GM19467 (cell line): ENCODE measurements at regions not wholly inside any gene's neighbourhood (a gene's known extent, or its start where the extent isn't known, plus 50 kb on each side); places are given as distances from the start of the nearest gene placed in this dataset.
"Not testable (repeated sequence)": the region's sequence is repeated elsewhere in the genome, so short reads cannot be mapped to it uniquely, and the experiment has no call there.

Experiments
- ATAC-seq: cut with Tn5 transposase; IDR thresholded peaks from one replicate; pipeline ENCODE4 v1.9.1; 2021; ENCODE audit warnings: mild to moderate bottlenecking, moderate library complexity; ENCODE audit not compliant: unreplicated experiment

- no peak for ATAC-seq
Observed at GRCh38 chr18:46226461-46226860, 122.3 kb downstream of the HAUS1 start.

GRCh38 chr18:46229641-46230040 is 125.5 kb downstream of the HAUS1 start:
- not testable (repeated sequence) for ATAC-seq

DNA sequence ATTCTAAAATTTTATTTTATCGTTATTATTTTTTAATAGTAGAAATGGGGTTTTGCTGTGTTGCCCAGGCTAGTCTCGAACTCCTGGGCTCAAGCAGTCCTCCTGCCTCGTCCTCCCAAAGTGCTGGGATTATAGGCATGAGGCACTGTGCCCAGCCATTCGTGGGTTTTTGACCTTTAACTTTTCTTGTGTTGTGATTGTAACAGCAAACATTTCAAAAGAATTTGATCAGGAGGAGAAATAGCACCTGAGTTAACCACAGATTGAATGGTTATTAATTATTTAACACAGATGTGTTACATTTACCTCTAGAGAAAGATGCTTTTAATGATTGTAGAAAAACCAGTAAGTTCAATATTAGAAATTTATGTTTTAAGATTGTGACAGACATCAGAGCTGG is 132.0 kb downstream of the HAUS1 start:
- ATAC-seq, result no peak

DNA sequence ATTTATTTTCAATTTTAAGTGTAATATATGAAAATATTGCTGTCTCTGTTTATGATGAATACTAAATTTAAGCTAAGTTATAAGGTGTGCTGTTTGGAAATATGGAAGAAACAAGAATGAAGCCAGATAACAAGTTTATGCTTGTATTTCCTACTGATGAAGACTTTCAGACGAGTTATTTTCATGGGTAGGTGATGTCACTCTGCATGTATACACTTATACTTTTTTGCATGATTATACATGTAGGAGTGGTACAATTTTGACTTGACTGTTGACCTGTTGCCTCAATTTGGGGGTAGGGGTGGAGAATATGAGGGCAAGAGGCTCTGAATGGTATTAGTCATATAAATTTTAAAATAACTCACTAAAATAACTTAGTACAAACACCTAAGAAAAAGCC is 133.7 kb downstream of the HAUS1 start:
- no peak for ATAC-seq

DNA sequence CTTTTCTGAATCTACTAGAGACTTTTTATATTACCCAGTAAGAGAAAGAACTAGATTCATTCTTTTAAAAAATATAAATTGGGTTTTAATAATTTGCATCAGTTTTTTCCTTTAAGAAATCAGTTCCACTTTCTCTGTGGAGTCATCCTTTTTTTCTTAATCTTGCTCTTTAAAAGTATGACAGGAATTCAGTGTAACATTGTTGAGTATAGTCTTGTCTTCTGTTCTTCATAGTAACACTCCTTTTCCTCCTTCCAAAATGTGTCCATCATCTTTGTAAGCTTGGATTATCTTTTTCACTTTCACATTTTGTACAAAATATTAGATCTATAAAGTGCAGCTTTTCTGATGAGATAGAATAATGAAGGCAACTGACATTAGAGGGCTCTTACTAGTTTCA is 135.4 kb downstream of the HAUS1 start:
- no peak for ATAC-seq

GRCh38 chr18:46239998-46240397 is 135.8 kb downstream of the HAUS1 start:
- no peak for ATAC-seq

- ATAC-seq, result not testable (repeated sequence)
Observed at GRCh38 chr18:46241393-46241792, 137.2 kb downstream of the HAUS1 start.

DNA sequence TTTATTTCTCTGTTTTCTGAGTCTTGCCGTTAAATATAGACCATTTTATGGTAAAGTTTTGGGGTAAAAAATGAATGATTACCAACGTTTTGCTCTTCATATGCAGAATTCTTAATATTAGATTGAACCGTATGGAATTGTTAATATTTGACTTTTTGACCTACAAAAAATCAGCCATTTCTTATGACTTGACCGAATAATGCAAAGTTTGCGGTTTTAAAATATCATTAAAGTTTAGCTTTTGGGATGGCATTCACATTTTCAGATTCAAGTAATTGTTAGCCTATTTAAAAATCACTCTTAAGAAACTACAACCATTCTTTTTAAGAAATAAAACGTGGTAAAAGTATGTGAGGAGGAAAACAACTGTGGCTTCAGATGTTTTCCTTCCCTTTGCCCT is 138.0 kb downstream of the HAUS1 start:
- ATAC-seq, result no peak

- ATAC-seq, result no peak
Observed at GRCh38 chr18:46243095-46243494, 138.9 kb downstream of the HAUS1 start.

- no peak for ATAC-seq
Observed at GRCh38 chr18:46243673-46244072, 139.5 kb downstream of the HAUS1 start.

- no peak for ATAC-seq
Observed at GRCh38 chr18:46246101-46246500, 141.9 kb downstream of the HAUS1 start.

GRCh38 chr18:46247942-46248341 is 143.8 kb downstream of the HAUS1 start:
- ATAC-seq, result no peak

- ATAC-seq, result peak; percentile 94
Observed at GRCh38 chr18:46250084-46250811, 146.1 kb downstream of the HAUS1 start.

DNA sequence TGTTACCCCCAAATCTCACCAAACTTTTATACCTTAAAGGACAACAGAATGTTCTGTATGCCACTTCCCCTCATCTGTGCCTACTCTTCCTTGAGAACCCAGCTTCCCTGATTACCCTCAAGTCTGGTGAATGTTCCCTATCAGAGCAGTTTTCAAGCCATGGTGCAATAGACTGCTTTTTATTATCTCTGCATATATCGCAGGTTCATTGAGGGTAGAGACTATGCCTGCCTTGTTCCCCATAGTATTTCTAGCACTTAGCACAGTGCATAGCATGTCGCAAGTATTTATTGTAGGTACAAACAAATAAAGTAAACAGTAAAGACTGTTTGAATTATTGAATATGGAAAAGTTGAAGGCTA is 146.6 kb downstream of the HAUS1 start:
- no peak for ATAC-seq

GRCh38 chr18:46252759-46253158 is 148.6 kb downstream of the HAUS1 start:
- no peak for ATAC-seq

DNA sequence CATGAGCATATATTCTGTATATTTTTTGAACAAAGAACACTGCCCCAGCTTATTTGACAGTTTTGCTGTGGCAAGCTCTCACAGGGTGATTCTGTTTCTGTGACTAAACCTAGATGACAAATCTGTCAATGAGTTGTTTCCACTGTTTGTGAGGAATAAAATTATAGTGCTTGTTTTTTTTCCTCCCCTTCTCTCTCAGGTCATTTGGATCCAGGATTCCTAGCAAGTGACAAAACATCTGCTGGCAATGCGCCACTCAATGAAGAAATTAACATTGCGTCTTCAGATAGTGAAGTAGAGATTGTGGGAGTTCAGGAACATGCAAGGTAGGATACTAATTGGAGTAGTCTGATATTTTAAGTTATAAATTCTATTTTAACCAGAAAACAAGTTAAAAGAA is 149.3 kb downstream of the HAUS1 start:
- ATAC-seq, result no peak

DNA sequence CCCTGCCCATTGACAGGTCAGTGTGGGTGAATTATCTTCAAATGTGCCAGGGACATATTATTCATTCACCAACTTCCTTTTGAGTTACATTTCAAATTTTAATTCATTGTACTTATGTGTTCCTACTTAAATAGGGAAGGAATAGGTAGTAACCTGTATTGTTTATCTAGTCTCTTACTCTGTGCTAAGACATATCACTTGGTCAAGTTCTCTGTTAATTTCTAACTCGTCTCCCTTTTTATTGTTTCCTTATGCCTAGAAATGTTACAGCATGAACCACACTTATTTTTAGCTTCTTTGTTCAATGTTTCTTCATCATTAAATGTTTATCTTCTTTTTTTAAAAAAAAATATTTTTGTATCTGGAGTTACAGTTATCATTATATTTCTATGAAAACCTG is 151.9 kb downstream of the HAUS1 start:
- ATAC-seq, result no peak

- no peak for ATAC-seq
Observed at GRCh38 chr18:46257366-46257765, 153.2 kb downstream of the HAUS1 start.

GRCh38 chr18:46260016-46260878 is 156.1 kb downstream of the HAUS1 start:
- ATAC-seq, result no peak

DNA sequence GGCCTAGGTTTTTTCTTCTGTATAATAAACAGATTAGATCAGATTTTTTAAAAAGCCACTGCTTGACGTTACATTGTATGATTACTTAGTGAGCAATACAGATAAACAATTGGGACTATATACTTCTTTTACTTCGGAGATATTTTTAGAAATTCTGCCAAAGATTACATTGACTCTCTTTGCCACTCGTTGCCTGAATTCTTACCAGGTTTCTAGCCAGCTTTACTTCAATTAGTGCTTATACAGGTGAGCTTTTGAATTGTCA is 156.6 kb downstream of the HAUS1 start:
- no peak for ATAC-seq

- ATAC-seq, result no peak
Observed at GRCh38 chr18:46261799-46262198, 157.6 kb downstream of the HAUS1 start.

- ATAC-seq, result no peak
Observed at GRCh38 chr18:46262856-46263255, 158.7 kb downstream of the HAUS1 start.

DNA sequence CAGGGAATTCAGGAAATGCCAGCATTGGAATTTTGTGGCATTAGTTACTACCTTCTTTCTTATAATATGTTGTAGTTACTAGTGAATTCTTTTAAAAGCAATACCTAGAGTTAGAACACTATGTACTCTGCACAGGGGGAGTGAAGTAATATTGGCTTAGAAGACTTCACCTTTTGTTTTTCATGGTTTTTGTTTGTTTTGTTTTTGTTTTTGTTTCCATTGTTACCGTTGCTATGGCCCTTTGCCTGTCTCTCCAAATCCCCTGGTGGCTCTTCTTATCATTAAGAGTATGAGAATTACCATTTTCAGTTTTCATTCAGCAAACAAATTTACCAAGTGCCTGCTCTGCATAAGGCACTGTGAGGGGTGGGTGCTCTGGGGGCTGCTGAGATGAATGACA is 160.1 kb downstream of the HAUS1 start:
- no peak for ATAC-seq
